ENCODE measurements at regions not wholly inside any gene's neighbourhood (a gene's known extent, or its start where the extent isn't known, plus 50 kb on each side); places are given as distances from the start of the nearest gene placed in this dataset.

GRCh38 chr13:74253161-74253560, 119.0 kb upstream of the KLF12 start:
- TF ChIP-seq CTCF (IDR thresholded peaks at IDR 0.05) (no peak), POLR2A (IDR thresholded peaks at IDR 0.05) (no peak)
